Astrocyte (in vitro differentiated cells and primary cell): ENCODE measurements at regions not wholly inside any gene's neighbourhood (a gene's known extent, or its start where the extent isn't known, plus 50 kb on each side); places are given as distances from the start of the nearest gene placed in this dataset.

Experiments
- EZH2 ChIP-seq: IDR thresholded peaks from 2 replicates; pipeline ENCODE4 v1.6.1; 2012; ENCODE audit warnings: mild to moderate bottlenecking, low read length, inconsistent platforms; ENCODE audit not compliant: insufficient read depth
- TF ChIP-seq, protein P1 (sequence below): IDR thresholded peaks from 2 replicates; pipeline ENCODE4 v1.5.1; 2011; ENCODE audit warnings: low read depth, mild to moderate bottlenecking, inconsistent platforms, low read length, moderate library complexity; ENCODE audit not compliant: insufficient read depth

- TF ChIP-seq, protein P1, sequence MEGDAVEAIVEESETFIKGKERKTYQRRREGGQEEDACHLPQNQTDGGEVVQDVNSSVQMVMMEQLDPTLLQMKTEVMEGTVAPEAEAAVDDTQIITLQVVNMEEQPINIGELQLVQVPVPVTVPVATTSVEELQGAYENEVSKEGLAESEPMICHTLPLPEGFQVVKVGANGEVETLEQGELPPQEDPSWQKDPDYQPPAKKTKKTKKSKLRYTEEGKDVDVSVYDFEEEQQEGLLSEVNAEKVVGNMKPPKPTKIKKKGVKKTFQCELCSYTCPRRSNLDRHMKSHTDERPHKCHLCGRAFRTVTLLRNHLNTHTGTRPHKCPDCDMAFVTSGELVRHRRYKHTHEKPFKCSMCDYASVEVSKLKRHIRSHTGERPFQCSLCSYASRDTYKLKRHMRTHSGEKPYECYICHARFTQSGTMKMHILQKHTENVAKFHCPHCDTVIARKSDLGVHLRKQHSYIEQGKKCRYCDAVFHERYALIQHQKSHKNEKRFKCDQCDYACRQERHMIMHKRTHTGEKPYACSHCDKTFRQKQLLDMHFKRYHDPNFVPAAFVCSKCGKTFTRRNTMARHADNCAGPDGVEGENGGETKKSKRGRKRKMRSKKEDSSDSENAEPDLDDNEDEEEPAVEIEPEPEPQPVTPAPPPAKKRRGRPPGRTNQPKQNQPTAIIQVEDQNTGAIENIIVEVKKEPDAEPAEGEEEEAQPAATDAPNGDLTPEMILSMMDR = no peak
- no peak for TF ChIP-seq EZH2
Observed at GRCh38 chr9:126144603-126145456, 181.8 kb upstream of the MVB12B start.
